ENCODE measurements at regions not wholly inside any gene's neighbourhood (a gene's known extent, or its start where the extent isn't known, plus 50 kb on each side); places are given as distances from the start of the nearest gene placed in this dataset.

DNA sequence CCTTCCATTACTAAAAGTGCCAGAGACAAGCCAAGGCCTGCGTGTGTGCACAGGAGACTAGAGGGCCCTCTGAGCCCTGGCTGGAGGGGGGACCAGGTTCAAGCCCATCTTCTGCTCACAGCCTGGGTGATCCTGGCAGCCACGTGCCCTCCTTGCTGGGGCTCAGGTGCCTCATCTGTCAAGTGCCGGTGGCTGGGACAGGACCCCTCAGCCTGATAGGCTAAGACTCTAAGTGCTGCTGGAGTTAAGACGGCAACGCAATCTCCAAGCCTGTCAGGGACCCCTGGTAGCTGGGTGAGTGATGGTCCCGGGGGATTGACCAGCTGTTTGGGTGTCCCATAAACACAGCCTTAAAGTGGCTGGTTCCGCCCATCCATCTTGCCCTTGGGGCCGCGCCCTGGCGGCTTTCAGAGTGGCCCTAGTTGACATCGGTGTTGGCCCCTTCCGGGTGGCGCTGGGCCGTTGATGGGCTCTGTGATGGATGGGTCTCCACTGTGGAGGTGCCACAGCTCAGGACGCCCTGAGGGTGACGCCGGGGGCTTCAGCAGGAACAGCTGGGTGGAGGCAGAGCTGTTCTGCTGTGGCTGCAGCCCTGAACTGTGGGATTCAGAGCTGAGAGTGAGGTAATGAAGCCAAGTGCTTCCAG, 136.2 kb downstream of the BARX1 start:
- TF ChIP-seq CTCF (IDR thresholded peaks at IDR 0.05), result no peak
- no peak for TF ChIP-seq POLR2A (IDR thresholded peaks at IDR 0.05)
- TF ChIP-seq POLR2AphosphoS5 (IDR thresholded peaks at IDR 0.05), result no peak

All from breast epithelium (tissue), 3 donors.